KOPT-K1 (cell line): ENCODE measurements at regions not wholly inside any gene's neighbourhood (a gene's known extent, or its start where the extent isn't known, plus 50 kb on each side); places are given as distances from the start of the nearest gene placed in this dataset.

ENCODE experiments used
- H3K27ac ChIP-seq: fragments of 200-600 bp; sonication (generic); 2 replicates; pipeline ENCODE4 v1.5.1; 2016; ENCODE audit warnings: antibody characterized with exemption, mild to moderate bottlenecking, low read depth, low read length; ENCODE audit not compliant: poor library complexity, severe bottlenecking
- H3K36me3 ChIP-seq: fragments of 200-600 bp; sonication (generic); 2 replicates; pipeline ENCODE4 v1.5.1; 2017; ENCODE audit warnings: antibody characterized with exemption, mild to moderate bottlenecking, low read length, moderate library complexity; ENCODE audit not compliant: insufficient read depth
- H3K9me3 ChIP-seq: fragments of 200-600 bp; sonication (generic); 2 replicates; pipeline ENCODE4 v1.5.1; 2017; ENCODE audit warnings: antibody characterized with exemption, low read length, mild to moderate bottlenecking; ENCODE audit not compliant: insufficient read depth, poor library complexity, severe bottlenecking

DNA sequence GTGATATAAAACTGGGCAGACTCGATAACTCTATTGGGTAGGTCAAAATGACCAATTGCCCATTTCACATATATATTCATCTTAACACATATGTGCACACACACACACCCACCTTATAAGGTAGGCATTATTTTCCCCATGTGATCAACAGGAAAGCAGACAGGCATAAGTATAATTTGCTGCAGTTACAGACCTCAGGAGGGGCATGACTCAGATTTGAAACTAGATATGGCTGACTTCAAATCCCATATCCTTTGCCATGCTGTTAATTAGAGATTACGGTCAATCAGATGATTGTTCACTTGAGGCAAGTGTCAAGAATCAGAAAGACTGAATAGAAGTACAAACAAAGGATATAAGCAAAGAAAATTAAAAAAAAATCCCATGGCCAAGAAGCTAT lies 910.6 kb downstream of the NTRK3 start:
- H3K27ac ChIP-seq: no peak overlapping the region
- no peaks in the 10 kb centered on the region for H3K36me3 ChIP-seq
- no peaks in the 10 kb centered on the region for H3K9me3 ChIP-seq

DNA sequence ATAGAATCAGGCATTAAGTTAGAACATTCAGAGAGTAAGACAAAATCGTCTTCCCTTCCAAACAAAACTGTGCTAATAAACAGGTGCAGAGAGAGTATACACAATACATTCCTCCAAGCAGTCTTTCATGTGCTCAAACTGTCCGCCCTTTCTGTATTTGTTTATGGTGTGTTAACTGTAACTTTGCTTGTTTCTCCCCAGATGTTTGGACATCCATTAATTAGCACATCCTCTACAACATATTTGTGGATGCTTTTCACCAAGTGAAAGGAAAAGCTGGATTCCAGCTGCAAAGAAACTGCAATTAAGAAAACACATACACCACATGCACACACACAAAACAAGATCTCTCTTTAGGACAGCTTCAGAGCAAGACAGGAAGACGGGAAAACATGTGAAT lies 912.6 kb downstream of the NTRK3 start:
- H3K9me3 ChIP-seq: no peaks in the 10 kb centered on the region
- H3K27ac ChIP-seq: no peak overlapping the region
- no peaks in the 10 kb centered on the region for H3K36me3 ChIP-seq

DNA sequence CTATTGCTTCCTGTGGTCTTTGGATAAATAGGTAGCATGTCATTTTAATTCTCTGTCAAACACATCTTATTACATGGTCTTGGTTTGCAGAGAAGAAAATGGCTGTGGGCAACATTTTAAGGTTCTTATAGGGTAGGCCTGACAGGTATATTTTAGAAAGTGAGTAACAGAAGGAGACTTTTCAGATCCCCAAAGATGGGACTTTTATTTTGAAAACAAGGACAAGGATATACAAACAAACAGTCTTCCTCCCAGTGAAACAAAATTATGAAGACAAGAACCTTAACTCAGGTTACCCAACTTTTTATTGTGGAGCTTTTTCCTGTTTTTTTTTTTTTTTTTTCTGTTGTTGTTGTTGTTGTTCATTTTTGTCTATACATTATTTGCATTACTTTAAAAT lies 916.2 kb downstream of the NTRK3 start:
- Histone ChIP-seq H3K9me3 (no peaks in the 10 kb centered on the region), H3K27ac (no peak overlapping the region)

DNA sequence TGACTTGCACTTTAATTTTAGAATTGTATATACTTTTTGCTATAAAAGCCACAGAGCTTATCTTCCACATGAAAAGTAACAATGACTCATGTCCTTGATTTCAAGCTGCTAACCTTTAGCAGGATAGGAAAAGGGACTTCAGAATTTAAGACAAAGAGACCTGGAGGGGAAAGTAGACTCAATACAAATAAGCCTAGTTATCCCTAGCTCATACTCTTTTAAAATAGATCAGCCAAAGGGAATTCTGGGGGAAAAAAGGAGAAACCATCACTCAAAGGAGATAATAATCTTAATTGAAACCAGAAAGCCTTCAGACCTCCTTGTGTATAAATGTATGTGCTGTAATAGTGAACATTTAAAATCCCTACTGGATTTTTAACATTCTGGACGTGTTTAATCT lies 930.3 kb downstream of the NTRK3 start:
- H3K9me3 ChIP-seq: no peaks in the 10 kb centered on the region
- no peaks in the 10 kb centered on the region for H3K36me3 ChIP-seq
- H3K27ac ChIP-seq: no peak overlapping the region

More for the DNA sequence above, 916.2 kb downstream of the NTRK3 start:
- no peaks in the 10 kb centered on the region for H3K36me3 ChIP-seq

DNA sequence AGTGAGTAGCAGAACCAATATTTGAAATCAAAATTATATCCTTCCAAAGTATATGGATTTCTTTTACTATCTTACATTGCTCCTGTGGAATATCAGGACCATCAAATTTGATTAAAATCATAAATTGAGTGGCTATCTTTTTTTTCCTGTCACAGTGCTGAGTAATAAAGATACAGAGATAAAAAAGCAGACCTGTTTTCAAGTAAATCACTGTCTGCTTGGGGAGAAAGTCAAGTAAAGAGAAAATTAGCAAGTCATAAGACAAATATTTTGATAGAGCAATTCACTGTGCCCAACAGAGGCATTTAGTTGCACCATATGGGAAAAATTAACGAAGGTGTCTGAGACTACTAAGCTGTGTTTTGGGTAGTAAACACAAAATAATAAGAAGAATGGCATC lies 933.7 kb downstream of the NTRK3 start:
- Histone ChIP-seq H3K9me3 (no peaks in the 10 kb centered on the region), H3K36me3 (no peaks in the 10 kb centered on the region), H3K27ac (no peak overlapping the region)

DNA sequence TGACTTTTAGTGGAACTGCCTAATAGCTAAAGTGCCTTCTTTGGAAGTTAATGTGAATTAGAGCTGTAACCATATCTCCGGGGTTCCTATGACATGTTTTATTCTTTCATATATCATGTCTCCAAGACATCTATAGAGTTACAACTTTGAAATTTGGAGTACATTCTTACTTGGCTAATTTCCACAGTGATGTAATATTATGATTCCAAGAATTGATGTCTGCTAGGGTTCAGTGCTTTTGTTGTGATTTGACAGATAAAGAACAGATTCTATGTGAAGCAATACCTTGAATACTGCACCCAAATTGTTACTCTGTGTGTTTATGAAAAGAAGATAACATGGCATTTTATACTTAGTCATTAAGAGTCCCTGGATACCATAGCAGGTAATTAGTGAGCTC lies 934.3 kb downstream of the NTRK3 start:
- H3K9me3 ChIP-seq: no peaks in the 10 kb centered on the region
- H3K36me3 ChIP-seq: no peaks in the 10 kb centered on the region

DNA sequence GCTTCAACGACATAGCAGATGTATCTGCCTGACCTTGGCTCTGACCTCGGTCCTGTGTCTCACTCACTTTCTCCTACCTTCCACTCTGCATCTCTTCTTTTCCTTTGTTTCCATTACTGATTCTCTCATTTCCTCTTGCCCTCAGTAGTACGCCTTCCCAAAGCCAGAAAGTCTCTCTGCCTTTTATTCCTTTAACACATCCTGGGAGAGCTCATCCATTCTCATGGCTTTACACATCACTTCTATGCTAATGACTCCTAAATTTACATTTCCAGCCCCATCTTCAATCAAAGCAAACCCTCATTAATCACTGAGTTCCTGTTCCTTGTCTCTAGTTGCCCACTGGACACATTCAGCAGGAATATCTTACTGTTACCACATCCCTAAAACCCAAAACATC lies 938.6 kb downstream of the NTRK3 start:
- H3K9me3 ChIP-seq: no peaks in the 10 kb centered on the region
- H3K36me3 ChIP-seq: no peaks in the 10 kb centered on the region
- no peak overlapping the region for H3K27ac ChIP-seq

More for the DNA sequence above, 934.3 kb downstream of the NTRK3 start:
- no peak overlapping the region for H3K27ac ChIP-seq

DNA sequence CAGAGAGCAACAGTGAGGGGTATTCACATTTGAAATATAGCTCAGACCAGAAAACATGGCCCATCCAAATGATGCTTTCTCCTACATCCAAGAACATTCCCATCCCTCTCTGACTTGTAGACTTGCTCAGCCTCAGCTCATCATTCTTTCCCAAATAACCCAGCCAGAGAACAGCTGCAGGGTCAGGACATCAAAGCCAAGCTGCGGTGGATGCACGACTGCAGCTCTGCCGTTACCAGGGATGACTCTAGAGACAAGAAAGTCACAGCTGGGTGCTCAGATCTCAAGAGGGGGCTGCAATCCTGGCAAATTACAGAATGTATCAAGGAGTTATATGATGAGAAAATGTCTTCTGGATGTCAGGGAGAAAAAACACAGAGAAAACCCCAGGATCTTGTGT lies 944.3 kb downstream of the NTRK3 start:
- no peaks in the 10 kb centered on the region for H3K9me3 ChIP-seq
- H3K36me3 ChIP-seq: no peaks in the 10 kb centered on the region
- H3K27ac ChIP-seq: no peak overlapping the region

DNA sequence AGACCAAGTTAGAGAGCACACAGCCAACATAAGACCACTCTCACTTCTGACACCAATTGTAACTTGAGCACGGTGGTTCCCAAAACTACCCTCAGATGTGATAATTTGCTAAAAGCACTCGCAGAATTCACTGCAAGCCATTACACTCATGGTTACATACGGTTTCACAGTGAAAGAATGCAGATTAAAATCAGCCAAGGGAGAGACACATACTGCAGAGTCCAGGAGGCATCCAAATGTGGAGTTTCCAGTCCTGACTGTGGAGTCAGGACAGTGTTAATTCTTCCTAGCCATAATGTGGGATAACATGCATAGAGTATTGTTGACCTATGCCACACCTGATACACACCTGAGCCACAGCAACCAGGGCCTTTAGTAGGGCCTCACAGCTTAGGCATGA lies 956.4 kb downstream of the NTRK3 start:
- no peaks in the 10 kb centered on the region for H3K36me3 ChIP-seq

DNA sequence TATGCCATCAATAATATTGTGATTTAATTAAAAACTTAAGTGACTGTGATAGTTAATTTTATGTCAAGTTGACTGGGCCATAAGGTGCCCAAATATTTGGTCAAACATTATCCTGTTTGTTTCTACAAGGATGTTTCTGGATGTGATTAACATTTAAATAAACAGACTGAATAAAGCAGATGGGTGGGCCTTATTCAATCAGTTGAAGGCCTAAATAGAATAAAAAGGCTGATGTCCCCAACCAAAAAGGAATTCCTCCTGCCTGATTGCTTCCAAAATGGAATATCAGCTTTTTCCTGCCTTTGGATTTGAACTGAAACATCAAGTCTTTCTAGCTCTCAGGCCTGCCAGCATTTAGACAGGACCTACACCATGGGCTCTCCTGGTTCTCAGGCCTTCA lies 961.7 kb downstream of the NTRK3 start:
- no peaks in the 10 kb centered on the region for H3K36me3 ChIP-seq
- no peaks in the 10 kb centered on the region for H3K9me3 ChIP-seq
- H3K27ac ChIP-seq: no peak overlapping the region

More for the DNA sequence above, 956.4 kb downstream of the NTRK3 start:
- Histone ChIP-seq H3K27ac (no peak overlapping the region), H3K9me3 (no peaks in the 10 kb centered on the region)

DNA sequence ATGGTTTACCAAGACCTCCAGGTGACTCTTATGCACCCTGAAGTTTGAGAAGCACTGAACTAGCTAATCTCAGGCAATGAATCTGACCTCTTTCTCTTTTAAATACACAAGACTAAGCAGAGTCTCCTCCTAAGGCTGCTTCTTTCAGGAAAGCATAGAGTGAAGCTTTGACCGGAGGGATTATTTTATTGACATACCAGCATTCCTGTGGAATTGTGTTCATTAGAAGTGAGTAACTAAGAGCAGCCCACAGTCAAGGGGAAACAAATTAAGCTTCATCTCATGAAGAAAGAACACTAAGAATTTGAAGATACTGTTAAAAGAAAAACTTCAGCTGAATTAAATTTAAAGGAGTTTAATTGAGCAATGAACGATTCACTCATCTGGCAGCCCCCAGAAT lies 963.5 kb downstream of the NTRK3 start:
- H3K9me3 ChIP-seq: no peaks in the 10 kb centered on the region
- H3K36me3 ChIP-seq: no peaks in the 10 kb centered on the region
- H3K27ac ChIP-seq: no peak overlapping the region

DNA sequence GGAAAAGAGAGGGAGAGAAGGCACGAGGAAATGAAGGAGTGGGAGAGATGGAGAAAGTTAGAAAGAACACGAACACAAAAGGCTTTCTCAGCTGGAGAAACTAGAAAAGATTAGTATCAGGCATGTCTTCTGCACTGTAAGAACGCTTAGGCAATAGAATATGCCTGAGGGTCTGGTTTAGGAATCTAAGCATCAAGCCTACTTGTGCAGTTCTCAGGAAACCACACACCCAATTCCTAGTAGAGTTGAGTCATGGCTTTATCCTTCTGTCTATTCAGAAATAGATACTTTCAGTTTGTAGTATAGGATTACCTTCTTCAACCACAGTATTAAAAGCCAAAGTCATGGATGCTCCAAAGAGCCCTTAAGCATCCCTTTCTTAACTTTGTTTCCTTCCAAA lies 969.4 kb downstream of the NTRK3 start:
- H3K27ac ChIP-seq: no peak overlapping the region
- no peaks in the 10 kb centered on the region for H3K9me3 ChIP-seq
- no peaks in the 10 kb centered on the region for H3K36me3 ChIP-seq

DNA sequence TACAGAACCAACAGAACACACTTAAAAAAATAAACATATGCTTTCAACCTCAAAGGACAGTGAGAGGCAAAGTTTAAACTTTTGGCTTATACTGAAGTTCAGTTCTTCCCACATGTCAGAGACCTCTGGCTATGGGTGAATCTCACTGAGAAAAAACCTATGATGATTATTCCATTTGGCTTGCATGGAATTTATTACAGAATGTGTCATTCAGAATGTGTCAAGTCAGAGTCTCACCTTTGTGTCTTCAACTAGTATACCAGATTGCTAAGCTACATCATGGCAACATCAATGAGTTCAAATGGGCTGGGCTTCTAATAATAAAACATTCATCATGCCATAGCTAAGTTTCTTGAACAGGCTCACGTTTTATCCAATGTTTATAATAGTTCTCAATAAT lies 987.0 kb downstream of the NTRK3 start:
- H3K36me3 ChIP-seq: no peaks in the 10 kb centered on the region
- no peak overlapping the region for H3K27ac ChIP-seq
- no peaks in the 10 kb centered on the region for H3K9me3 ChIP-seq

DNA sequence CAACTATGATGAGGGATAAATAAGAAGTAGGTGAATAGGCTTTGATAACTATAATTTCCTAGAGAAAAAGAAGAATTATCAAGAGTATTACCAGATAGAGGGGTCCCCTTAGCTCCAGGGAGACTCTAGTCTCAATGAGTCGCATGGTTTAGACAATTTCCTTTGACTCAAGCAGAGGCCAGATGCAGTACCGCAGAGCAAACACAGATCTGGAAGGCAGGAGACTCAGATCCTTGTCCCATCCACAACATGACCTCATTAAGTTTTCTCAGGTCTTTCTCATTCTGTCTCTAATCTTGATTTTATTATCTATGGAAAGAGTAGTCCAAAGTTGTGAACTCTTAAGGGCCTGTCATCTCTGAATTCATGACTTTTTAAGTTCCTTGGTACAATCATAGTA lies 987.9 kb downstream of the NTRK3 start:
- Histone ChIP-seq H3K36me3 (no peaks in the 10 kb centered on the region), H3K27ac (no peak overlapping the region), H3K9me3 (no peaks in the 10 kb centered on the region)

DNA sequence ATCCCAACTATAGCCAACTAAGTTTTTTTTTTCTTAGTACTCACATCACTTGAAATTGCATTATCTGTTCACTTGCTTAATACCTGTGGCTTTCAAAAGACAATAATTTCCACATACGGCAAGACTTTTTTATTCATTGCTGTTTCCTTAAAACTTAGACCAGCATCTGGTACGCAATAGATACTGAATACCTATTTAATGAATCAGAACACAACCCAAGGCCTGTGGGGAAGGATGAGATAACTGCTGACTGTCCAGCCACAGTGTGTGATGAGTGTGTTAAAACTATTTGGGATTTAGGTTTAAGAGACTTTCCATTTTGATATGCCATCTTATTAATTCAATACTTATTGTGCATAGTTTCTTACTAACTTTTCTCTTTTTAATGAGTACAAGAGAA lies 988.7 kb downstream of the NTRK3 start:
- no peaks in the 10 kb centered on the region for H3K36me3 ChIP-seq
- no peaks in the 10 kb centered on the region for H3K9me3 ChIP-seq
- H3K27ac ChIP-seq: no peak overlapping the region

DNA sequence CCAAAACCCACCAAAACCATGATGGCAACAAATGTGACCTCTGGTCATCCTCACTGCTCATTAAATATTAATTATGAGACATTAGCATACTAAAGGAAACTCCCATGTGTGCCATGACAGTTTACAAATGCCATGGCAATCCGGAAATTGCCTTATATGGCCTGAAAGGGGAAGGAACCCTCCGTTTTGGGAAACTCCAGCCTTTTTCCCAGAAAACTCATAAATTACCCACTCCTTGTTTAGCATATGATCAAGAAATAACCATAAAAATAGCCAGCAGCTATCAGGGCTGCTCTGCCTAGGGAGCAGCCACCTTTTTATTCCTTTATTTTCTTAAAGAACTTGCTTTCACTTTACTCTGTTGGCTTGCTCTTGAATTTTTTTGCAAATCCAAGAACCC lies 992.7 kb downstream of the NTRK3 start:
- no peaks in the 10 kb centered on the region for H3K9me3 ChIP-seq
- H3K36me3 ChIP-seq: no peaks in the 10 kb centered on the region
- no peak overlapping the region for H3K27ac ChIP-seq

DNA sequence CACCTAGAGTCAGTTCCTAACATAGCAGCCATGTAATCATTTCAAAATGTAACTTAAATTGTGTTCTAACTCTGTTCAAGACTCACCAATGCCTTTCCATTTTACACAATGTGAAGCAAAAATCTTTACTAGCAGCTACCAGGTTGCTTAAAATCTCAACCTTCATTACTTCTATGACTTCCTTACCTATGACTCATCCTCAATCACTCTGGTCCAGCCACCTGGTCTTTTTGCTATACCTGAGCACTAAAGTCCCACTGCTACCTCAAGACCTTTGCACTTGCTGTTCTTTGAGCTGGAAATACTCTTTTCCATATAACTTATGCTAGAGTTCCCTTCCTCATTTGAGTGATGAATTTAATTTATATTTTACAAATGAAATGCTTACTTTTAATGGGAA lies 993.2 kb downstream of the NTRK3 start:
- Histone ChIP-seq H3K27ac (no peak overlapping the region), H3K36me3 (no peaks in the 10 kb centered on the region), H3K9me3 (no peaks in the 10 kb centered on the region)
